Activated CD4-positive, alpha-beta T cell treated with anti-CD3 and anti-CD28 coated beads, Interleukin-2, amount 10 ng/mL, durations not matched to agents 24 days and 14 days (primary cell): ENCODE measurements at regions not wholly inside any gene's neighbourhood (a gene's known extent, or its start where the extent isn't known, plus 50 kb on each side); places are given as distances from the start of the nearest gene placed in this dataset.
A peak's percentile ranks its signal among the peaks of the same experiment; 100 is the strongest.

ENCODE experiments used
- DNase-seq: peaks from one replicate; pipeline ENCODE4 v3.0.0; 2022
- H3K27ac Mint-ChIP-seq: one replicate; pipeline ENCODE4 v1.8.0; 2022; ENCODE audit warnings: mild to moderate bottlenecking, mixed read lengths
- H3K27me3 Mint-ChIP-seq: one replicate; pipeline ENCODE4 v1.8.0; 2022; ENCODE audit warnings: mixed read lengths
- H3K36me3 Mint-ChIP-seq: one replicate; pipeline ENCODE4 v1.8.0; 2022; ENCODE audit warnings: low read depth, mild to moderate bottlenecking, mixed read lengths
- H3K4me1 Mint-ChIP-seq: one replicate; pipeline ENCODE4 v1.8.0; 2021; ENCODE audit warnings: mixed read lengths
- H3K4me3 Mint-ChIP-seq: one replicate; pipeline ENCODE4 v1.8.0; 2022; ENCODE audit warnings: mild to moderate bottlenecking, moderate library complexity, mixed read lengths
- H3K9me3 Mint-ChIP-seq: one replicate; pipeline ENCODE4 v1.8.0; 2021; ENCODE audit warnings: mixed read lengths
- intact Hi-C: fragments of 100-400 bp; cut with micrococcal nuclease; formaldehyde crosslinking; loops from one replicate; pipeline ENCODE4 v1.15.1; 2023

DNA sequence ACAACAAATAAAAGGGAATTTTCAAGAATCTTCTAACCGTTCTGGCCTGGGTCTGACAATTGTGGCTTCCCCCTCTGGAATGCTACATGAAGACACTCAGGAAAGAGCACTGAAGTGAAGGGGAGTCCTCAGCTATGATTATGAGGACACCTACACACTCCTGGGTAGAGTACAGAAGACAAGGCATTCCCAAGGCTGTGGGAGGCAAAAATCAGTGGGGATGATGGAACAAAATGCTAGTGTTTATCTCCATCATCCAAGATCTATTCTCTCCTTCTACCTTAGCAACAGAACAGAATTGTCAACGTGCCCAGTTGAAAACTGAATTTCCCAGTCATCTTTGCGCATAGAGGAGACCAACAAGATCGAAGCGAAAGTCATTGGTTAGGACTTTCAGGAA lies 130.1 kb upstream of the LARP1 start:
- intact Hi-C loops, result no loop called here

DNA sequence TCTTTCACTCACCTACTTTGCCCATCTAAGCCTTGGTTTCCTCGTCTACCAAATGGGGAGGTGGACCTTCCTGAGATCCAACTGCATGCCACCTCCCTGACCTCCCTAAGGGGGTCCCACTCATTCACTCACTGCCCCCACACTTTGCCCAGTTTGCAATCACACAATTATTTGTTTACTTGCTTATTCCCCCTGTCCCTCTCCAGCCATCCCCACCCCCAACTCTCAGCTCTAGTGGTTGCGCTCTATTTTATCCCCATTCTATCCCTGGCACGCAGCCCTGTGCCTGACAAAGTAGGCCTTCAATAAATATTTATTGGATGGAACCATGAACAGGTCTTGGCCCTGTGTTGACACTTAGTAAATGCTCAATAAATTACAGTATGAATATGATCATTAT lies 130.8 kb upstream of the LARP1 start:
- peaks cover 4% of the 10 kb centered on the region for H3K27me3 Mint-ChIP-seq
- DNase-seq, result no peak
- H3K9me3 Mint-ChIP-seq, result no peaks in the 10 kb centered on the region
- H3K4me3 Mint-ChIP-seq, result no peak overlapping the region
- intact Hi-C loops, result no loop called here
- H3K4me1 Mint-ChIP-seq, result no peaks in the 10 kb centered on the region
- H3K27ac Mint-ChIP-seq, result no peak overlapping the region
- no peaks in the 10 kb centered on the region for H3K36me3 Mint-ChIP-seq

More for the DNA sequence above, 130.1 kb upstream of the LARP1 start:
- no peaks in the 10 kb centered on the region for H3K9me3 Mint-ChIP-seq
- peaks cover 4% of the 10 kb centered on the region for H3K27me3 Mint-ChIP-seq
- DNase-seq, result no peak
- no peak overlapping the region for H3K4me3 Mint-ChIP-seq
- no peaks in the 10 kb centered on the region for H3K36me3 Mint-ChIP-seq
- no peak overlapping the region for H3K27ac Mint-ChIP-seq
- H3K4me1 Mint-ChIP-seq, result no peaks in the 10 kb centered on the region

DNA sequence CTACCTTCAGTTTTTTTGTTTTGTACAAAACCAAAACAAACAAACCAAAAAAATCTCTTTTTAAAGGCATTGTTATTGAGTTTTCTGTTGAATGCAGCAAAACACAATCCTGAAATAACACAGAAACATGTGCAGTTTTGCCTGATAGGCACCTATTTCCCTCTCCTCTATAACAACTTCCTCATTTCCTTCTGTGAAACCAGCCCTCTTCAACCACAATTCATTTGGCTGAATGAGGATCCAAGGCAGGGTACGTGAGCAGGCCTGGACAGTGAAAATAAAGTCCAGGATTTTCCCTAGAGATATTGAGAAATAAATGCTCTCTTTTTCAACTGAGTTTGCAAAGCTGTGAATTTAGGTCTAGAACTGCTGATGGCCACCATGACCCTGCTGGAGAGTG lies 134.8 kb upstream of the LARP1 start:
- Mint-ChIP-seq H3K27me3 (peaks cover 7% of the 10 kb centered on the region), H3K27ac (no peak overlapping the region), H3K4me1 (no peaks in the 10 kb centered on the region), H3K4me3 (no peak overlapping the region), H3K9me3 (no peaks in the 10 kb centered on the region), H3K36me3 (no peaks in the 10 kb centered on the region)
- intact Hi-C loops, result no loop called here
- DNase-seq, result no peak

DNA sequence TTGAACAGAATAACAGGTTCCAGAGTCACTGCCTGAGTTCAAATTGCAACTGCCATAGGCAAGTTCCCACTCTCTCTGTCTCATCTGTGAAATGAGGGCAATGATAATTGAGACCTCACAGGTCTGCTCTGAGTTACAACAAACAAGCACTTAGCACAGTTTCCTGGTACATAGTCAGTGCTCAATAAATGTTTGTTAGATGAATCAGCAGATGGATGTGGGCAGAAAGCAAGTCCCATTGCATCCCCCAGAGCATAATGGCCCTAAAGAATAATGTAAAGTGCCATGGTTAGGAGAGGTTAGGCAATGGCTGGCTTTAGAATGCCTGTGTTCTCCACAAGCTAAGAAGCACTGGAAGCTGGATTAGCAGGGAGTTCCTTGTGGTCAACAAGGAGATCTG lies 136.5 kb upstream of the LARP1 start:
- no peaks in the 10 kb centered on the region for H3K4me1 Mint-ChIP-seq
- H3K9me3 Mint-ChIP-seq, result no peaks in the 10 kb centered on the region
- no peaks in the 10 kb centered on the region for H3K36me3 Mint-ChIP-seq
- no peak for DNase-seq
- H3K27me3 Mint-ChIP-seq, result peaks cover 12% of the 10 kb centered on the region
- H3K27ac Mint-ChIP-seq, result no peak overlapping the region
- intact Hi-C loops, result loop anchor here (10.0 kb wide), 1 partner anchor 544 kb away; no protein-coding TSS in a partner anchor
- H3K4me3 Mint-ChIP-seq, result no peak overlapping the region

DNA sequence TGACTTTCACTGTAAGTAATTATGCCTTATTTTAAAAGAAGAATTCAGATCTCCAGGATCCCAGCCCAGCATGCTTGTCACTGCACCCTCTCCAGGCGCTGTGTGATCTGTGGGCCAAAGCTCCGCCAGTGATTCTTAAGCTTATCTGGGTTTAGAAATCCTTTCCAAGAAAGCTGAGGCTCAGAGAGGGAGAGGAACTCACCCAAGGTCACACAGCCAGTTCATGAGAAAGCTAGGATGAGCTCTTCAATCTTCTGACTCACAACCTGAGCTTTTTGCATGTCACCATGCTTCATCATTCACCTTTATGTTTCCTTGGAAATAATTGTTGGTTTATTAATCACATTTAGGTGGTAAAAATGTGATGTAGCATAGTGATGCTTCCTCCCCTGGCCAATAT lies 136.6 kb upstream of the HAND1 start:
- Mint-ChIP-seq H3K36me3 (no peaks in the 10 kb centered on the region), H3K27me3 (peaks cover 30% of the 10 kb centered on the region), H3K9me3 (no peaks in the 10 kb centered on the region), H3K4me3 (no peak overlapping the region), H3K4me1 (peaks cover 3% of the 10 kb centered on the region), H3K27ac (no peak overlapping the region)
- no peak for DNase-seq
- intact Hi-C loops, result loop anchor here (5.0 to 10.0 kb wide), 2 partner anchors 540 to 637 kb away; no protein-coding TSS in a partner anchor

DNA sequence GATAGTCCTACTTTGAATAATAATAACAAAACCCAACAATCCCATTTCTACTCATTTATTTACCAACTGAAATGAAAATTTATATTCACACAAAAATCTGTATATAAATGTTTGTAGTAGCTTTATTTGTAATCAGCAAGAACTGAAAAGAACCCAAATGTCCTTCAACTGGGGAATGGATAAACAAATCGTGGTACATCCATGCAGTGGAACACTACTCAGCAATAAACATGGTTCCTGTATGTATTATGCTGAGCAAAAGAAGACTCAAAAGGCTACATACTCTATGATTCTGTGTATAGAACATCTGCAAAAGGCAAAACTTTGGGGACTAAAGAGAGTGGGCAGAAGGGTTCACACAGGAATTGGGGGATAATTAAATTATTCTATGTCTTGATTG lies 136.1 kb upstream of the HAND1 start:
- no peak for DNase-seq
- Mint-ChIP-seq H3K36me3 (no peaks in the 10 kb centered on the region), H3K27ac (no peak overlapping the region), H3K9me3 (no peaks in the 10 kb centered on the region), H3K4me1 (peaks cover 3% of the 10 kb centered on the region), H3K27me3 (peaks cover 33% of the 10 kb centered on the region), H3K4me3 (no peak overlapping the region)
- intact Hi-C loops, result loop anchor here (5.0 to 10.0 kb wide), 2 partner anchors 539 to 637 kb away; no protein-coding TSS in a partner anchor

DNA sequence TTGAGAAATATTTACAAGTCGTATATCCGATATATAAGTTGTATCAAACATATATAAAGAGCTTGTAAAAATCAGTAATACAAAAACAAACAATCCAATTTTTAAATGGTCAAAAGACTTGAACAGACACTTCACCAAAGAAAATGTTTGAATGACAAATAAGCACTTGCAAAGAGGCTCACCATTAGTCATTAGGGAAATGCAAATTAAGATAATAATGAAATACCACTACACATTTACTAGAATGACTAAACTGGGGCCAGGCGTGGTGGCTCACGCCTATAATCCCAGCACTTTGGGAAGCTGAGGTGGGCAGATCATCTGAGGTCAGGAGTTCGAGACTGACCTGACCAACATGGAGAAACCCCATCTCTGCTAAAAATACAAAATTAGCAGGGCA lies 134.6 kb upstream of the HAND1 start:
- Mint-ChIP-seq H3K27me3 (peaks cover 40% of the 10 kb centered on the region), H3K4me1 (peaks cover 3% of the 10 kb centered on the region), H3K4me3 (no peak overlapping the region), H3K27ac (no peak overlapping the region), H3K9me3 (no peaks in the 10 kb centered on the region), H3K36me3 (no peaks in the 10 kb centered on the region)
- no peak for DNase-seq
- intact Hi-C loops, result loop anchor here (5.0 to 10.0 kb wide), 2 partner anchors 538 to 635 kb away; no protein-coding TSS in a partner anchor

DNA sequence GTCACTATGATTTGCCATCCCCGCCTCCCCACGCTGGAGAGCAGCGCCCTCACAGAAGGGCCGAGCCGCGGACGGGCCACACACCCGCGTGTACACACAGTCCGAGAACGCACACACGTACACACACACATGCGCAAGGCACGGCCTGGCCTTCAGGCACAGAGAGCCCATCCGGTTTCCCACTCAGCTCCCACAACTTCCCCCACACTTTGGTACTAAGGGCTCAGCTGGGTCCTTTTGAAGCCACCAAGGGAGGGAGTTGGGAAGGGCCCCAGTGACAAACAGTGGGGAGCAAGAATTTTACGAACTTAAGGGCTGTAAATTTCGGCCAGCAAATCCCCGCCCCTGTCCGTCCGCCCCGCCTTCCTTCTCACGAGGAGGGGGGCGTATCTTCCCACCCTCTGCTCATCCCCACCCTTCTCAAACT lies 133.3 kb upstream of the HAND1 start:
- Mint-ChIP-seq H3K4me1 (peaks cover 3% of the 10 kb centered on the region), H3K36me3 (no peaks in the 10 kb centered on the region), H3K27me3 (peaks cover 44% of the 10 kb centered on the region), H3K9me3 (no peaks in the 10 kb centered on the region), H3K4me3 (peak overlapping the region; percentile 59), H3K27ac (no peak overlapping the region)
- intact Hi-C loops, result loop anchor here (5.0 to 10.0 kb wide), 2 partner anchors 537 to 634 kb away; no protein-coding TSS in a partner anchor
- DNase-seq, result no peak

DNA sequence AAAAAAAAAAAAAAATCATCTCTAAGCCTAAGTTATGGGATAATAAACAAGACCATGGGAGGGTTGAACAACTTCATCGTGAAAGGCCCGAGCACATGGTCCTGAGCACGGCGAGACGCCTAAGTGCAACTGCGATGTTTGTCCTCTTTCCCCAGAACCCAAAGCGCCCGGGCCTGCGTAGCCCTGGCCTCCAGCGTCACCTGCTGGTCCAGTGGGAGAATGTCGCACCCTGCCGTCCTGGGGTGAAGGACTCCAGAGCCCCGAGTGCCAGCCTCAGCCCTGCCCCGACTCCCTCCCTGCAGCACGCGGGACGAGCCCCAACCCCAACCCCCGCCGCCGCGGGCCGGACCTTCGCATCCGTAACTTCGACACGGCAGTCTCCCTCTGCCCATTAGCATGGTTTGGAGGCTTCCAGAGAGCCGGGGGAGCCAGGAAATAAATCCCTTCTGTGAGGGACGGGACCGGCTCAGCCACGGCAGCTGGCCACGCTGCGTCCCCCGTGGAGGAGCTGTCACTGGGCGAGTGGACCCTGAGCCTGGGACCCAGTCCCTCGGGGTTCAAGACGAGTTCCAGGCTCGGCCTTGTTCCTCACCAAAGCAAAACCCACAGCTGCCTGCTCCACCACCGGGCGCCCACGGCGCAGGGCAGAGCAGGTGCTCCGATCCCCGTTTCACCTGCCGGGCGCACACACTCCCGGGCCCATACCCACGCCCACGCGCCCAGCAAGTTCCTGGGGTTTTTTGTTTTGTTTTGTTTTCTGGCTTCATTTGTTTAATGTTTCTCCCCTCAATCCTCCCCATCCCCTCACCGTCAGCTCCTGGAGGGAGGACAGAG lies 132.5 kb upstream of the HAND1 start:
- Mint-ChIP-seq H3K4me3 (peak overlapping the region; percentile 32), H3K27me3 (peaks cover 49% of the 10 kb centered on the region)

DNA sequence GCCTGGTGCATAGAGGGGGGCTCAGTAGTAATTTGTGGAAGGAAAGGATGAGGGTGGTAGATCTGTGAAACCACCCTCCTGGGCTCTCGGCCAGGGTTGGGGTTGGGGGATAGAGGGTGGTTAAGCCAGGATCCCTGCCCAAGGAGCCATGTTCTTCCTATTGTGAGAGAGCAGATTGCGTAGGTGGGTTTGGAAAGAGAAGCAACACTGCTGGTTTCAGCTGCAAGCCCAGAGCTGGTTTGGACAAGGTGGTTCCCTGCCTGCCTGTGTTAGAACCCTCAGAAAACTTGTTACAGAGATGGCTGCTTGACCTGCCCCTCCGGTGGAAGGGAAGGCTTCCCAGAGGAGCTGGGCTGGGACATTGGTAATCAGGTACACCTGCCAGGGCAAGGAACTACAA lies 131.2 kb upstream of the HAND1 start:
- Mint-ChIP-seq H3K4me1 (peaks cover 3% of the 10 kb centered on the region), H3K36me3 (no peaks in the 10 kb centered on the region), H3K4me3 (no peak overlapping the region), H3K9me3 (no peaks in the 10 kb centered on the region), H3K27ac (no peak overlapping the region), H3K27me3 (peaks cover 54% of the 10 kb centered on the region)
- intact Hi-C loops, result no loop called here
- DNase-seq, result no peak

More for the DNA sequence above, 132.5 kb upstream of the HAND1 start:
- Mint-ChIP-seq H3K27ac (no peak overlapping the region), H3K4me1 (peaks cover 3% of the 10 kb centered on the region), H3K9me3 (no peaks in the 10 kb centered on the region), H3K36me3 (no peaks in the 10 kb centered on the region)
- intact Hi-C loops, result loop anchor here (1.0 to 10.0 kb wide), 3 partner anchors 143 to 633 kb away; no protein-coding TSS in a partner anchor
- peak; percentile 89 for DNase-seq

DNA sequence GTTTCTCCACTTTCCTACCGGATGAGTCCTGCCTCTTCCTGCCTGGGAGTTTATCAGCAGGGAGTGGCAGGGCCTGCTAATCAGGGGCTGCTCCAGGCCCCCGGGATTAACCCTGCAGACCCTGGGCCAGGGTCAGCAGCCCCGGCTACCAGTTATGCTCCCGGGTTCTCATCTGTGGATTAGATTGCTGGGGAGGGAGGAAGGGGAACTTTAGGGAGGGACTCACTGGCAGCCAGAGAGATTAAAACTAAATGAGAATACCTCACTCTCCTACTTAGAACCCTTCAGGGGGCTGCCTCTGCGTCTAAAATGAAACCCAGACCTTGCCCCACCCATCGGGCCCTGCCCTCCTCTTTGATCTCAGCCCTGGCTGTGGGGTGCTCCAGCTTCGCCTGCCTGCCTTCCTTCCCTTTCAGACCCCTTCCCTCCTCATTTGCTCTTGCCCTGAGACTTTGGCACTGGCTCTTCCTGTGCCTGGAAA lies 130.5 kb upstream of the HAND1 start:
- Mint-ChIP-seq H3K27me3 (peaks cover 59% of the 10 kb centered on the region), H3K9me3 (no peaks in the 10 kb centered on the region), H3K36me3 (no peaks in the 10 kb centered on the region), H3K4me1 (peaks cover 3% of the 10 kb centered on the region), H3K4me3 (no peak overlapping the region), H3K27ac (no peak overlapping the region)
- intact Hi-C loops, result no loop called here
- no peak for DNase-seq

DNA sequence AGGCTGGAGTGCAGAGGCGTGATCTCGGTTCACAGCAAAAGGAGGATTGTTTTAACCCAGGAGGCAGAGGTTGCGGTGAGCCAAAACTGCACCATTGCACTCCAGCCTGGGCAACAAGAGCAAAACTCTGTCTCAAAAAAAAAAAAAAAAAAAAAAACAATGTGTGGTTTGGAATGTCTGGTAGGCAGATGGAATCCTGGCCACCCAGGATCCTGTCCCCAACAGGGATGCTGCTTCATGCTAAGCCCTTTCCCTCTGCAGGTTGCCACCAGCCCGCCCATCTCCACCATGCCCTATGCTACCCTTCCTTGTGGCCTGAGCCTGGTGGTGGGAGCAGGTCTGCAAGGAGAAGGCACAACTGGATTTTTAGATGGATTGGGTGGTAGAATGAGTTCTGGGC lies 129.7 kb upstream of the HAND1 start:
- peaks cover 3% of the 10 kb centered on the region for H3K4me1 Mint-ChIP-seq
- no peaks in the 10 kb centered on the region for H3K9me3 Mint-ChIP-seq
- H3K27ac Mint-ChIP-seq, result no peak overlapping the region
- peaks cover 68% of the 10 kb centered on the region for H3K27me3 Mint-ChIP-seq
- no peak for DNase-seq
- intact Hi-C loops, result no loop called here
- H3K36me3 Mint-ChIP-seq, result no peaks in the 10 kb centered on the region
- H3K4me3 Mint-ChIP-seq, result no peak overlapping the region

DNA sequence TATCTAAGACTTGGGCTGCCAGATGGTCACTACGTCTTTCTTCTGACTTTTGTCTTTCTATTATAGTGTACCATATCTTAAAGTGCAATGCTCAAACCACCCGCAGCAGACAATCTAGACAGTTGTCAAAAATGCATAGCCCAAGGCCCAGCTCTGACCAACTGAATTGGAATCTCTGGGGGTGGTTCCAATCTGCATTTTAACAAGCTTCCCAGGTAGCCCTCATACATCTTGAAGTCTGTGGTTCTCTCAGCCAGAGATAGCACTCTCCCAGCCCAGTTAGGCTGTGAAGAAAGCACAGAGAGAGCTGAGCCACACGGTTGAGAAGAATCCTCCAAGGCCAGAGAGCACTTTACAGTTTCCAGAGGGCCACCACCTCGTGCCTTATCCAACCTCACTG lies 128.2 kb upstream of the HAND1 start:
- DNase-seq, result no peak
- no peaks in the 10 kb centered on the region for H3K9me3 Mint-ChIP-seq
- peaks cover 65% of the 10 kb centered on the region for H3K27me3 Mint-ChIP-seq
- intact Hi-C loops, result no loop called here
- H3K36me3 Mint-ChIP-seq, result no peaks in the 10 kb centered on the region
- H3K4me1 Mint-ChIP-seq, result peaks cover 3% of the 10 kb centered on the region
- H3K4me3 Mint-ChIP-seq, result no peak overlapping the region
- H3K27ac Mint-ChIP-seq, result no peak overlapping the region

DNA sequence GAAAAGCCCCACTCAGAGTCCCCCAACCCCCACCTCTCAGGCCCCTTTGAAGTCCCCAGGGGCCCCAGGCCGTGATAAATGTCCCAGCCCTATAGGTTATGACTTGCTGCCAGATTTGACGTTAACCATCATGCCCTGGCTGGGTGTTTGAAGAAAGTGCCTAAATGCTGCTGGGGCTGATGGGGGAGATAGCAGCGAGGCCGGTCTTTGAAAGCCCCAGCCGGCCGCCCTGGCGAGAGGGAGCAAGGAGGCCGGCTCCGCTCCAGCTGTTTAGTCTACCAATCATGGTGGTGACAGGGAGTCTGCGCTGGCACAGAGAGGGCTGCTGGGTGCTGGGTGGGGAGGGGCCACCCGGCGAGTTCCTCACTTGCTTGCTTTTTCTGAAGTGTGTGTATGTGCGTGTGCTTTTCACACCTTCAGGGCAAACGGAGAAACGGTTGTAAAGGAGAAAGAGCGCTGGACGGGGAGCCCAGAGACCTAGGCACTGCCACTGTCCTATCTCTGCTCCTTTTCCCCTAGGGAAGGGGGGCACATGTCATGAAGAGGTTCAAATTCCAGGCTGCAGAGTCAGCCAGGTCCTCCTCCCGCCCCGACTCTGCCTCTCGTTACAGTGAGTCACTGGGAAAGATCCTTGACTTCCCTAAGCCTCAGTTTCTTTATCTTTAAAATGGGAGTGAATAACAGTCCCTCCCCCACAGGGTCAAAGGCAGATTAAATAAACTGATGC lies 126.1 kb upstream of the HAND1 start:
- no peaks in the 10 kb centered on the region for H3K9me3 Mint-ChIP-seq
- H3K4me3 Mint-ChIP-seq, result no peak overlapping the region
- no peak overlapping the region for H3K27ac Mint-ChIP-seq
- H3K36me3 Mint-ChIP-seq, result no peaks in the 10 kb centered on the region
- H3K4me1 Mint-ChIP-seq, result no peaks in the 10 kb centered on the region
- DNase-seq, result no peak
- intact Hi-C loops, result no loop called here
- peaks cover 55% of the 10 kb centered on the region for H3K27me3 Mint-ChIP-seq
